ENCODE measurements at regions not wholly inside any gene's neighbourhood (a gene's known extent, or its start where the extent isn't known, plus 50 kb on each side); places are given as distances from the start of the nearest gene placed in this dataset.

DNA sequence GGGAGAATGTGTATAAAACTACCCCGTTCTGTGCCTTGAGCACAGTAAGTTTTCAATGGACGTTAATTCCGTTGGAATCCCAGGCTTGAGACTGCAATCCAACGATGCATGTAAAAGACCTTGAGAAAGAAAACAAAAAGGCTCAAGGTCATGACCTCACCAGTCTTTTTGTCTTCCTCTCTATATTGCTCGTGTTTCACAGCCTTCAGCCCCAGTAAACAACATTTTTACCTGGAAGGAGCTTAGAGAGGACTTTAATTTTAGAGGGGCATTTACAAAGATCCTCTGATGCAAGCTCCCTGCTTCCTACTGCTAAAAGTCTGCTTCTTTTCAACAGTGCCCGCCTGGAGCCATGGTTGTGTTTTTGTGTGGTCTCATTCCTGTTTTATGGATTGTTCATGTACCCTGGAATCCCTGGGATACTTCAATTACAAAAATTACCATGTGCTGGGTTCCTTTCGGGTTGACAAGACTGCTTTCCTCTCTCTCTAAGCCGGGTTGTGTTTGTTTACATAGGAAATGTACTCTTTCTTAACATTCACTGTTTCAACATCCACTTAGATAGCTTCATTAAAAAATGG lies 320.1 kb upstream of the NFE2L3 start:
- DNase-seq, result peak; percentile 15

GRCh38 chr7:25832456-25832855 lies 319.5 kb upstream of the NFE2L3 start:
- DNase-seq, result no peak

DNA sequence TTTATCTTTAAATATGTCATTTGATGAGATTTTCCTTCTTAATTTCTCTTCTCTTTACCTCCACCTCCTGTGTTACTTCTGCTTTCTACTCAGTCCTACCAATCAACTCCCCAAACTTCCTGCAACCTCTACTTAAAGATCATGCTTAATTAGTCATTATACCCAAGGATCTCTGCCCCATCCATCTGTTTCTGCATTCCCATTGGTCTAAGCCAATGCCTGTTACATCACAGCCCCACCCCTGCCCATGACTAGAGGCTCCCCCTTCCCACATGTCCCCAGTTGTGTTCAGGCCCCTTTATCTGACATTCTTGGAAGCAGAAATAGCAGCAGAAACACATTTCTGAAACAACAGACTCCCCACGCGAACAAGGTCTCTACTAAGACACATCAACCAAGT lies 319.1 kb upstream of the NFE2L3 start:
- no peak for DNase-seq

- DNase-seq, result no peak
Measured at GRCh38 chr7:25834050-25834449, 317.9 kb upstream of the NFE2L3 start.

GRCh38 chr7:25835197-25835596 lies 316.8 kb upstream of the NFE2L3 start:
- DNase-seq, result no peak

DNA sequence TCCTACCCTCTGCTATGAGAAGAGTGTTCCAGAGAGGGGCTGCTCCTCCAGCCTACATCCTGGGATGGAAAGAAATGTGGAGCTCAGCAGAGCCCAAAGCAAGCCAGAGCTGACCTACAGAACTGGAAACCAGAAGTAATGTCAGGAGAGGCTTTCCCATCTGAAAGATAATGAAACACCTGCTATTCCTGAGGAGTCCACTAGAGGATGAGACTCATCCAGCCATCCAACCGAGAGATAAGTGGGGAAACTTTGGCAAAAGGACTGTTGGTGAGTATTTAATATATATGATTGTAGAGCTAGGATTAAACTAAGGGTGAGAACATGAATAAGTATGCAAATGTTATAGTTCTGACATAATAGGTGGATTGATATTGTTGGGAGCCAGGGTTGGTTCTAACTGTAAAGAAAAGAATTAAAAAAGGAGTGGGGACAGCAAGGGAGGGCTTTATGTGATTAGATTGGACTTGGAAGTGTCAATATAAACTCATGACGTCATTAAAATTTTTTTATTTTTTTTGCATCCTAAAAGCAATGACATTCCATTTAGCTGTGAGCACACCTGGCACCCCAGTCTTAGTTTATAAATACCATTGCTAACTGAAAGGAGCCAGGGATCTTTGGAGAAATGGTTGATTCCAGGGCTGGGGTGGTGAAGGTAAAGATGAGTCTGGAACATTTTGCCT lies 312.8 kb upstream of the NFE2L3 start:
- peak; percentile 23 for DNase-seq

DNA sequence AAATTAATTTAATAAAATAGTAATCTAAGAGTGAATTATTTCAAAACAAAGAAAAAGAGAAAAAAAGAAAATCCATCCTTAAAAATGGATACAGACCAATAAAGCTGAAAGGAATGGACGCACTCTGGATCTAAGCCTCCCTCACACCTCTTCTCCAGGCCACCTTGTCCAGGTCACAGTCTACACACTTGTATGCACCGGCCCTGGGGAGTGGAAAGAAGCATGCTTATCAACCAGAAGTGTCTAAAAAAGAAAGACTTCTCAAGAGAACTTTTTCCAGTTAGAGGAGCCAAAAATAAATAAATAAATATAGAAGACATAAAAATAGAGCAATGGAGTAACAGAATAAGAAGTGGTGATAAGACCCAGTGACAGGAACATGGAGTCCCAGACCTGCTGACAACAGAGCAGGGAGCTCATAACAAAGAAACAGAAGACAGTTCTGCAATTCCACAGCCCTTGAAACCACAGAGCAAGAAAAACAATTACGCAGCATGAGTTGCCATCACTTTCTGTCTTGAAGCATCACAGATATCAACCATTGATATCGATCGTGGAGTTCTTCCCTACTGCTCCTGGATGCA lies 311.7 kb upstream of the NFE2L3 start:
- DNase-seq, result no peak

- no peak for DNase-seq
Measured at GRCh38 chr7:25841575-25841974, 310.4 kb upstream of the NFE2L3 start.

- DNase-seq, result no peak
Measured at GRCh38 chr7:25842201-25842733, 309.7 kb upstream of the NFE2L3 start.

DNA sequence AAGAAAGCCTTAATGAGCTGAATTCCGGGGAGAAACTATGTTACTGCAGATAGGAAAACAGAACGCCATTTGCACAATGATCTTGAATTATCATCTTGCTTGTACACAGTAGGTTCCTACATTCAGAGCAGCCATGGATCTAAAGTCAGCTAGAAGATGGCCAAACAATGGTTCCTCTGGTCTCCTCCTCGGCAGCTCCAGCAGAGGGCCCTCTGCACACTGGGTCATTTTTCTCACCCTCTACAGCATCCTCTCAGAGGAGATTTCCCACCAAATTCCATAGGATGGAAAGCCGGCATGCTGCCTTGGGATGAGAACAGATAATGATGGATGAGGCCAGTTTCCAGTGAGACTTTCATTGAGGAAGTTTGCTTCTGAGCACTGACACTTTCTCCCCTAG lies 308.5 kb upstream of the NFE2L3 start:
- no peak for DNase-seq

DNA sequence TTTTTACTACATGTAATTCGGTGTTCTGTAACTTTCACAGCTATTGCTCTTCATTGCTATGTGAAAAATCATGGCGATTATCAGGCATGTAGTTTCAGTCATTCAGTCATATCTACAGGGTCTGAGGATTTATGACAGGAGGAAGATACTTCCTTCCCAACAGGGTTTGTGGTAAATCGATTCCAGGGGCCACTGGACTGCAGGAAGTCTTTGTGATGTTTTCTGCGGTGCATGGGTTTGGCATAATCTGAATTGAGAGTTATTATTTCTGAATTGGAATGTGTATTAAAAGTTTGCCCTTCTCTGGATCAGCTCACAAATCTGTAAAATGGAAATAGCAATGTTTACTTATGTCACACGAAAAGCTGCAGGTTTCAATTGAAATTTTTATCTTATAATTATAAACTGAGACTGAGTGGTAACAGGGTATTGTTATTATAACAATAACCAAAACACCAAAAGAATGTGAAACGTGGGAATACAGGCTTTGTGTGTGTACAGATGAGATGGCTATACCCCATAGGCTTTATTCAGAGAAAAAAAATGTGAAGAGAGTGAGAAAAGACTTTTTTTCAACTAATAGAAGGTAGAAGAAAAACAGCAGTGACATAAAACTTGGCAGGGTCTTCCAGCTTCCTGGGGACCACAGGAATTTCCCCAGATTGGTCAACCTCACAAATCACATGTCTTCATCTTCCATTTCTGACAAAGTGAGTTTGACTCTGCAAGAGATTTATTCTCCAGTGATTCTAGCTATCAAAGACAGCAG lies 307.7 kb upstream of the NFE2L3 start:
- DNase-seq, result no peak

GRCh38 chr7:25845464-25845863 lies 306.5 kb upstream of the NFE2L3 start:
- DNase-seq, result no peak

- no peak for DNase-seq
Measured at GRCh38 chr7:25846722-25847121, 305.3 kb upstream of the NFE2L3 start.

DNA sequence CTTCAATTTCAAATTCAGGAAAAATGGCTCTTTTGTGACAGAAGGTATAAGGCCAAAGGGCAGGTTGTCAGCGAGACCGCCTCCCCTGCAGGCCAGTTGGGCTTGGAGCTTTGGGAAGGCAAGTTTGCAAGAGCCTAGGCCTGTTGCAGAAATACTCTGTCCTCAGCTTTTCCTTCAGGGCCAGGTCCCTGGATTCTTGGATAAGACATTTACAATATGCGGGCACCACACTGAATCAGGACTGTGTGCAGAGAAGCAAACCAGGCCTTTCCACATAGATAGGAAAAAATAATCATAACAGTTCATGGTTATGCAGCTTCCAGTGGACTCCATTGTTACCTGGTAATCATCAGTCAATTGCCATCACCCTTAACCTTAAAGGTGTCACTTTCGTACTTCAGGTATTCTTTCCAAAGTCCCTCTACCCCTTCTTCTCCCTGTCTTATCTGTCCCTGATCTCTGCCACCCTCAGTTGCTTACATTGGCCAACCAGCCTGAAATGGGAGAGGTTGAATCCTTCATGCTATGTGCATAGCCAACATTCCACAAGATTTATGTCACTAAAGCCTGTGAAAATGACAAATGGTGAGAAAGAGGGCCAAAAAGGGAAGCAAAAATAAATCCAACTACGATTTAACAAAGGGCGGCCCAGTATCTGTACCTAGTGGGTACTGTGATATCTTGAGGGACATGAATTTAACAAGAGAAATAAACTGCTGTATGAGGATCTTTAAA lies 304.5 kb upstream of the NFE2L3 start:
- DNase-seq, result no peak

DNA sequence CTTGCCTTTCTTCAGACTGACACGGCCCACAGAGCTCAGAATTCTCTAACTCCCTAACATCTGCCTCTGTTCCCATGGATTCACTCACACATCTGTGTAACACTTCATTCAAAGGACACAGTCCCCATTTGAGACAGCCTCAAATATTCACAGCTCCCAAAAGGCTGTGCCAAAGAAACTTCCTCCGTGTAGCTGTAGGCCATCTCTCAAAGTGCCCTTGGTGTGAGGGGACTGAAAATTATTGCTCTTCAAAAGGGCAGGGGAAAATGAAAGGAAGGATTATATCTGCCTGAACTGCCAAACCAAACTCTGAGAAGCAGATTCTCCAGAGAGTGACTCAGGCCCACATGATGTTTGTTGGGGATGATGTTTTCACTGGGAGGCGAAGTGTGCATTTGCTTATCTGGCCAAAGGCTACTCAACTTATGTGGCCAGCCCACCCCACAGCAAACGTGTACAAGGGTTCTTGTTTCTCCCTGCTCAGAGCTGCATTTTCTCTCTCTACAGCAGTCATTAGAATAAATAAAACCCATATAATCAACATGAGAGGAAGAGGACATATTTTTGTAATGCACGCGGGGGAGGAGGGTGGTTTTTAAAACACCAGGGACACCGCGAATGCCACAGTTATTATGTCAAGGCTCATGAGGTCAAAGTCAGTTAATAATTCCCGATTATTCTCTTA lies 302.4 kb upstream of the NFE2L3 start:
- no peak for DNase-seq

- DNase-seq, result no peak
Measured at GRCh38 chr7:25850216-25850615, 301.8 kb upstream of the NFE2L3 start.

GRCh38 chr7:25850735-25851134 lies 301.3 kb upstream of the NFE2L3 start:
- DNase-seq, result no peak

DNA sequence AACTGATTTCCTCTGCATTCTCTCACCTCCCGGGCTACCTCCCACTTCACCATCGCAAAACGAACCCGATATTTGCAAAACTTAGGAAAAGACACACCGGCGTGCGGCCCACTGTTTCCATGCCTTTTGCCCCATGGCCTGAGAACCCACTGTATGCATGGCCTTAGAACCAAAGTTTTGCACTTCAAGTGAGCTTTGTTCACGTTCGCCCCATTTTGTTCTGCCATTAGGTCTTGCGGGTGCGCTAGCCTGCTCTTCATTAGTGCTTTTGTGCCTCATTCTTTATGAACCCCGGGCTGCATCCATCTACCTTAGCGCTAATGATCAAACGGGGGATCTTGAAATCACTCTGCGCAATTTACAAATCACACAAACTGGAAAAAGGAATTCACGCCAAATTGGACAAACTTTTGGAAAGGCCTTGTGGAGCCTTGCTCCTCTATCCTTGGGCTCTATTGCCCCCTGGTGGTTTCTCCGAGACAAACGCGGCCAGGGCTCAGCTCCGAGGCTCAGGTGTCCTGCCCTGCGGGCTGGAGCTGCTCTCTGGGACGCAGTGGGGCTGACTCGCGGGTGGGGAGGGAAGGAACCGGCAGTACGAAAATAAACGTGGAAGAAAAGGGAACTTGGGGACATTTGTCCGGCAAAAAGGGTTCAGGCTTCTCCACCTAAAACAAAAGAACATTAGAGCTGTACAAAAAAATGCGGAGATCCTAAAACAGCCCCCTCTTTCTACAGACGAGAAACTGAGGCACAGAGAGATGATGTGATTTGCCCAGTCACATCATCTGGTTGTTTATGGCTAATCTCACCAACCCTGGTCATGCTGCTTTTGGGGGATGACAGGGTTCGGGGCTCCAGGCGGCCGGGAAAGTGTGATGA lies 300.4 kb upstream of the NFE2L3 start:
- peak; percentile 78 for DNase-seq

- DNase-seq, result no peak
Measured at GRCh38 chr7:25852211-25852938, 299.6 kb upstream of the NFE2L3 start.

GRCh38 chr7:25852939-25853271 lies 299.1 kb upstream of the NFE2L3 start:
- DNase-seq, result no peak

DNA sequence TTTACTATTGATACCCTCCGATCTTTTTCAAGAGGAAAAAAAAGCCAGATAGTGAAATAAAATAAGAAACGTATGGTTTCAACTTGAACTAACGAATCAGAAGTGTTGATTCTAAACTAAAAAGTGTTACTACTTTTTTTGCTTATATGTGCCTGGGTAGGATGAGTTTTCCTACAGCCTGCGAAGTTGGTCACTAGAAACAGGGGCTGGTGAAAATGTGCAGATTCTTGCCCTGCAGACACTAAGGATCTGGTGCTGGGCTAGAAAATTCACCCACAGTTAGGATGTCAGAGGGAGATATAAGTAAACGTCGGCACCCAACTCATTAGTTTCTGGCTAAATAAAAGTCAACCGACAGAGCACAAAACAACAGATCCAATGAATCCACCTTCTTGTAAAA lies 298.7 kb upstream of the NFE2L3 start:
- DNase-seq, result no peak

Measured in NCI-H2171 treated with DMSO at 0.1 percent for 48 hours (cell line).